Osteocyte (in vitro differentiated cells): ENCODE measurements at regions not wholly inside any gene's neighbourhood (a gene's known extent, or its start where the extent isn't known, plus 50 kb on each side); places are given as distances from the start of the nearest gene placed in this dataset.
"Not testable (repeated sequence)": the region's sequence is repeated elsewhere in the genome, so short reads cannot be mapped to it uniquely, and the experiment has no call there.

Source experiments
- DNase-seq: peaks from one replicate; pipeline ENCODE4 v3.0.0; 2021; ENCODE audit warnings: mixed read lengths; ENCODE audit not compliant: unreplicated experiment; ENCODE audit errors: extremely low spot score
- H3K27ac Mint-ChIP-seq: one replicate; pipeline ENCODE4 v1.8.0; 2021; ENCODE audit warnings: mild to moderate bottlenecking, mixed read lengths; ENCODE audit not compliant: unreplicated experiment
- H3K27me3 Mint-ChIP-seq: one replicate; pipeline ENCODE4 v1.8.0; 2021; ENCODE audit warnings: mixed read lengths; ENCODE audit not compliant: unreplicated experiment
- H3K36me3 Mint-ChIP-seq: one replicate; pipeline ENCODE4 v1.8.0; 2021; ENCODE audit warnings: mixed read lengths; ENCODE audit not compliant: unreplicated experiment
- H3K4me1 Mint-ChIP-seq: one replicate; pipeline ENCODE4 v1.8.0; 2021; ENCODE audit warnings: mixed read lengths; ENCODE audit not compliant: unreplicated experiment
- H3K4me3 Mint-ChIP-seq: one replicate; pipeline ENCODE4 v1.8.0; 2021; ENCODE audit warnings: mild to moderate bottlenecking, moderate library complexity, mixed read lengths; ENCODE audit not compliant: unreplicated experiment
- H3K9me3 Mint-ChIP-seq: one replicate; pipeline ENCODE4 v1.8.0; 2021; ENCODE audit warnings: mixed read lengths; ENCODE audit not compliant: unreplicated experiment
- CTCF ChIP-seq: fragments of 200-600 bp; sonication (generic); IDR thresholded peaks from 2 replicates; pipeline ENCODE4 v1.5.0; 2021; ENCODE audit warnings: antibody characterized with exemption, mild to moderate bottlenecking, moderate library complexity

- no peak for TF ChIP-seq CTCF
- Mint-ChIP-seq H3K27me3 (no peaks in the 10 kb centered on the region), H3K4me3 (no peak overlapping the region), H3K27ac (no peak overlapping the region), H3K36me3 (no peaks in the 10 kb centered on the region), H3K4me1 (peaks cover 13% of the 10 kb centered on the region), H3K9me3 (no peaks in the 10 kb centered on the region)
- no peak for DNase-seq
Observed at GRCh38 chr1:224554620-224555259, 61.4 kb upstream of the CNIH3 start.

GRCh38 chr1:224558904-224559303, 57.2 kb upstream of the CNIH3 start:
- H3K36me3 Mint-ChIP-seq: peaks cover 2% of the 10 kb centered on the region
- H3K4me3 Mint-ChIP-seq: no peak overlapping the region
- H3K4me1 Mint-ChIP-seq: peaks cover 3% of the 10 kb centered on the region
- DNase-seq: no peak
- H3K27me3 Mint-ChIP-seq: no peaks in the 10 kb centered on the region
- H3K9me3 Mint-ChIP-seq: peaks cover 8% of the 10 kb centered on the region
- no peak for TF ChIP-seq CTCF
- H3K27ac Mint-ChIP-seq: no peak overlapping the region

- Mint-ChIP-seq H3K4me3 (no peak overlapping the region), H3K4me1 (peaks cover 8% of the 10 kb centered on the region), H3K9me3 (peaks cover 8% of the 10 kb centered on the region), H3K27me3 (no peaks in the 10 kb centered on the region), H3K36me3 (peaks cover 2% of the 10 kb centered on the region), H3K27ac (no peak overlapping the region)
- no peak for TF ChIP-seq CTCF
- no peak for DNase-seq
Observed at GRCh38 chr1:224559981-224560728, 56.0 kb upstream of the CNIH3 start.

- H3K4me3 Mint-ChIP-seq, H3K9me3 Mint-ChIP-seq, H3K27me3 Mint-ChIP-seq, DNase-seq, H3K36me3 Mint-ChIP-seq, H3K27ac Mint-ChIP-seq: not testable (repeated sequence)
- peaks cover 19% of the 10 kb centered on the region for H3K4me1 Mint-ChIP-seq
Observed at GRCh38 chr1:224562881-224563280, 53.2 kb upstream of the CNIH3 start.

GRCh38 chr1:224563666-224564065, 52.5 kb upstream of the CNIH3 start:
- H3K4me1 Mint-ChIP-seq: peaks cover 19% of the 10 kb centered on the region
- DNase-seq: no peak
- H3K27me3 Mint-ChIP-seq: no peaks in the 10 kb centered on the region
- peaks cover 2% of the 10 kb centered on the region for H3K36me3 Mint-ChIP-seq
- H3K4me3 Mint-ChIP-seq: no peak overlapping the region
- H3K9me3 Mint-ChIP-seq: peaks cover 8% of the 10 kb centered on the region
- TF ChIP-seq CTCF: no peak
- H3K27ac Mint-ChIP-seq: no peak overlapping the region
